ENCODE measurements at regions not wholly inside any gene's neighbourhood (a gene's known extent, or its start where the extent isn't known, plus 50 kb on each side); places are given as distances from the start of the nearest gene placed in this dataset.

DNA sequence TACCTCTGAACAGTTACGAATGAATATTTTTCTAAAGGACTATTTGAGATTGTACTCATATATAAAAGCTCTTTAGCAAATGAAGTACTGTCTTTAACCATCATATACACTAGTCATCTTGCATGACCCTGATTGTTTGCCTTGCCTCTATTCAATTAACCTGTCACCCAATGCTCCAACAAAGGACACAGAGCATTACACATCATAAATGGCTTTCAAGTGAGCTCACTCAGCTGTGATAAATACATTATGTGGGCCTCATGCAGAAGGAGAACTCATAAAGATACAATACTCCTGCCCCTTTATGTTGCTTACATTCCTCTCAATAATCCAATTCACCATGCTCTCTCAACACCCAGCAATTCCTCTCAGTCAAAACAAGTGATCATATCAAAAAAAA lies 993.0 kb upstream of the PRMT6 start:
- peaks cover 0 to 4% (median 0%) of the 10 kb centered on the region in 3 experiments; a peak in 1 of 7 replicates for H3K36me3 Mint-ChIP-seq (ENCODE audit: insufficient read depth in 1 of 3, low read depth in 3 of 3)
- Histone ChIP-seq H3K4me1 (ENCODE audit: insufficient read depth, low read length) (no peaks in the 10 kb centered on the region), H2AFZ (ENCODE audit: low read length) (no peak overlapping the region), H3K27me3 (ENCODE audit: insufficient read depth, low read length) (no peaks in the 10 kb centered on the region), H3K4me2 (ENCODE audit: insufficient read depth, insufficient read length, low read length) (no peak overlapping the region), H4K91ac (ENCODE audit: insufficient read length, low read depth, low read length) (no peak overlapping the region), H3K9me3 (ENCODE audit: control insufficient read depth, low read depth, low read length) (no peaks in the 10 kb centered on the region), H3T11ph (ENCODE audit: low read length) (no peak overlapping the region), H2AK5ac (ENCODE audit: insufficient read length, low read length) (no peak overlapping the region), H3K27ac (ENCODE audit: insufficient read length, low read depth, low read length) (no peak overlapping the region), H3K23me2 (ENCODE audit: insufficient read length, low read depth, low read length, poor library complexity, severe bottlenecking) (no peaks in the 10 kb centered on the region), H4K20me1 (ENCODE audit: control insufficient read depth, insufficient read depth, insufficient read length) (no peaks in the 10 kb centered on the region), H4K8ac (replicated peaks; ENCODE audit: insufficient read length, low read depth, low read length) (no peak overlapping the region), H2BK15ac (ENCODE audit: low read depth, low read length) (no peak overlapping the region), H3K9ac (ENCODE audit: extremely low read depth, insufficient read length, low read length) (no peak overlapping the region), H3K56ac (ENCODE audit: insufficient read length, low read depth, low read length) (no peak overlapping the region), H2BK5ac (ENCODE audit: insufficient read length, low read length) (no peak overlapping the region), H2BK20ac (ENCODE audit: low read depth, low read length, poor library complexity, severe bottlenecking) (no peak overlapping the region), H3K18ac (ENCODE audit: insufficient read length, low read depth, low read length) (no peak overlapping the region), H3K14ac (ENCODE audit: insufficient read depth, low read length) (no peak overlapping the region), H2BK120ac (ENCODE audit: low read depth, low read length, poor library complexity, severe bottlenecking) (no peak overlapping the region), H3K79me2 (ENCODE audit: insufficient read depth, low read length) (no peaks in the 10 kb centered on the region), H2BK12ac (ENCODE audit: insufficient read length, low read depth, low read length) (no peak overlapping the region), H3K23ac (ENCODE audit: insufficient read length, low read depth, low read length) (no peak overlapping the region), H3K79me1 (ENCODE audit: insufficient read depth, low read depth, low read length, poor library complexity, severe bottlenecking) (no peaks in the 10 kb centered on the region), H3K4ac (ENCODE audit: low read depth, low read length) (no peak overlapping the region), H4K5ac (ENCODE audit: insufficient read length, low read depth, low read length) (no peak overlapping the region)
- no peak overlapping the region for H3K27ac Mint-ChIP-seq
- no peak overlapping the region for H3K4me3 Mint-ChIP-seq
- no peaks in the 10 kb centered on the region; the same call in 1 of the 2 replicates for H3K27me3 Mint-ChIP-seq (ENCODE audit: low read depth)
- peaks cover 0 to 4% of the 10 kb centered on the region in 2 experiments; a peak in 2 of 5 replicates for H3K9me3 Mint-ChIP-seq
- no peak for DNase-seq
- TF ChIP-seq, protein P1, sequence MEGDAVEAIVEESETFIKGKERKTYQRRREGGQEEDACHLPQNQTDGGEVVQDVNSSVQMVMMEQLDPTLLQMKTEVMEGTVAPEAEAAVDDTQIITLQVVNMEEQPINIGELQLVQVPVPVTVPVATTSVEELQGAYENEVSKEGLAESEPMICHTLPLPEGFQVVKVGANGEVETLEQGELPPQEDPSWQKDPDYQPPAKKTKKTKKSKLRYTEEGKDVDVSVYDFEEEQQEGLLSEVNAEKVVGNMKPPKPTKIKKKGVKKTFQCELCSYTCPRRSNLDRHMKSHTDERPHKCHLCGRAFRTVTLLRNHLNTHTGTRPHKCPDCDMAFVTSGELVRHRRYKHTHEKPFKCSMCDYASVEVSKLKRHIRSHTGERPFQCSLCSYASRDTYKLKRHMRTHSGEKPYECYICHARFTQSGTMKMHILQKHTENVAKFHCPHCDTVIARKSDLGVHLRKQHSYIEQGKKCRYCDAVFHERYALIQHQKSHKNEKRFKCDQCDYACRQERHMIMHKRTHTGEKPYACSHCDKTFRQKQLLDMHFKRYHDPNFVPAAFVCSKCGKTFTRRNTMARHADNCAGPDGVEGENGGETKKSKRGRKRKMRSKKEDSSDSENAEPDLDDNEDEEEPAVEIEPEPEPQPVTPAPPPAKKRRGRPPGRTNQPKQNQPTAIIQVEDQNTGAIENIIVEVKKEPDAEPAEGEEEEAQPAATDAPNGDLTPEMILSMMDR (conservative IDR thresholded peaks at IDR 0.05), result no peak
- no CpG with 5 or more reads among the region's 1 CpG for WGBS (ENCODE audit: extremely low coverage, insufficient read length, low lambda C conversion rate)
- H3K4me1 Mint-ChIP-seq, result peaks cover 0 to 4% of the 10 kb centered on the region in 2 experiments; a peak in 1 of 4 replicates

All from H9 (cell line).